Natural killer cell (primary cell): ENCODE measurements at regions not wholly inside any gene's neighbourhood (a gene's known extent, or its start where the extent isn't known, plus 50 kb on each side); places are given as distances from the start of the nearest gene placed in this dataset.
"Not testable (repeated sequence)": the region's sequence is repeated elsewhere in the genome, so short reads cannot be mapped to it uniquely, and the experiment has no call there.

Experiments used
- ATAC-seq, 3 donors: fragments of 150-1000 bp in 2 of 3; fragments of 200-7000 bp in 1 of 3; cut with Tn5 transposase; 1 replicate in 1 of 3; 2 replicates in 2 of 3; pipeline ENCODE4 v1.10.0; 2021; ENCODE audit warnings: mild to moderate bottlenecking in 2 of 3, moderate library complexity in 2 of 3
- DNase-seq, 2 donors: peaks; one replicate each; pipeline versions ENCODE4 v3.0.0 to v3.0.0-alpha.2; 2013 to 2021; ENCODE audit warnings: mixed read lengths in 1 of 2
- H3K27ac ChIP-seq: one replicate; pipeline ENCODE4 v1.5.1; 2013; ENCODE audit warnings: mild to moderate bottlenecking, low read length
- H3K27me3 ChIP-seq: one replicate; pipeline ENCODE4 v1.6.1; 2013; ENCODE audit warnings: low read length; ENCODE audit not compliant: control insufficient read depth, insufficient read depth
- H3K36me3 ChIP-seq: one replicate; pipeline ENCODE4 v1.6.1; 2013; ENCODE audit warnings: low read length; ENCODE audit not compliant: control insufficient read depth, insufficient read depth
- H3K4me1 ChIP-seq: one replicate; pipeline ENCODE4 v1.6.1; 2013; ENCODE audit warnings: low read length; ENCODE audit not compliant: control insufficient read depth, insufficient read depth
- H3K4me3 ChIP-seq: one replicate; pipeline ENCODE4 v1.5.1; 2013; ENCODE audit warnings: low read length
- H3K9me3 ChIP-seq: one replicate; pipeline ENCODE4 v1.6.1; 2013; ENCODE audit warnings: low read length; ENCODE audit not compliant: control insufficient read depth, insufficient read depth
- H3K27ac Mint-ChIP-seq, 2 donors: one replicate each; pipeline ENCODE4 v1.8.0; 2022; ENCODE audit warnings: mild to moderate bottlenecking in 2 of 2, mixed read lengths in 2 of 2, moderate library complexity in 1 of 2
- H3K27me3 Mint-ChIP-seq, 2 donors: one replicate each; pipeline ENCODE4 v1.8.0; 2022; ENCODE audit warnings: low read depth in 2 of 2, mixed read lengths in 2 of 2
- H3K36me3 Mint-ChIP-seq: one replicate; pipeline ENCODE4 v1.8.0; 2022; ENCODE audit warnings: mixed read lengths
- H3K4me1 Mint-ChIP-seq, 2 donors: one replicate each; pipeline ENCODE4 v1.8.0; 2022; ENCODE audit warnings: mixed read lengths in 2 of 2
- H3K4me3 Mint-ChIP-seq: one replicate; pipeline ENCODE4 v1.8.0; 2022; ENCODE audit warnings: mild to moderate bottlenecking, moderate library complexity, mixed read lengths
- H3K9me3 Mint-ChIP-seq, 2 donors: one replicate each; pipeline ENCODE4 v1.8.0; 2022; ENCODE audit warnings: mixed read lengths in 2 of 2
- CTCF ChIP-seq: fragments of 200-600 bp; IDR thresholded peaks from one replicate; pipeline ENCODE4 v1.8.0; 2022; ENCODE audit warnings: antibody characterized with exemption
- WGBS: methylation state at CpG from one replicate; pipeline ENCODE4 v1.1.7; 2013; ENCODE audit warnings: missing lambda C conversion rate; ENCODE audit not compliant: insufficient coverage; 5-methylcytosine and 5-hydroxymethylcytosine counted together
- intact Hi-C: fragments of 100-400 bp; cut with micrococcal nuclease; formaldehyde crosslinking; loops from one replicate; pipeline ENCODE4 v1.14.2; 2022

- H3K9me3 ChIP-seq = no peaks in the 10 kb centered on the region
- H3K4me1 ChIP-seq = no peaks in the 10 kb centered on the region
- intact Hi-C loops = no loop called here
- Mint-ChIP-seq H3K4me3 (no peak overlapping the region), H3K9me3 (no peaks in the 10 kb centered on the region), H3K27ac (no peak overlapping the region), H3K27me3 (peaks cover 6 to 19% of the 10 kb centered on the region in 2 donors), H3K36me3 (no peaks in the 10 kb centered on the region), H3K4me1 (peaks cover 9 to 15% of the 10 kb centered on the region in 2 donors)
- no peak for ATAC-seq
- 100% methylated on average over 2 of the region's 3 CpGs for WGBS
- no peak overlapping the region for H3K27ac ChIP-seq
- H3K27me3 ChIP-seq = no peaks in the 10 kb centered on the region
- DNase-seq = no peak
- H3K36me3 ChIP-seq = no peaks in the 10 kb centered on the region
- no peak for TF ChIP-seq CTCF
- no peak overlapping the region for H3K4me3 ChIP-seq
Observed at GRCh38 chrX:115390078-115390477, 100.6 kb downstream of the LUZP4 start.

GRCh38 chrX:115392031-115392430 is 102.5 kb downstream of the LUZP4 start:
- no peak for ATAC-seq
- no peak for TF ChIP-seq CTCF
- no peak overlapping the region for H3K4me3 ChIP-seq
- H3K9me3 ChIP-seq = no peaks in the 10 kb centered on the region
- Mint-ChIP-seq H3K27me3 (peaks cover 3 to 8% of the 10 kb centered on the region in 2 donors), H3K9me3 (no peaks in the 10 kb centered on the region), H3K4me1 (peaks cover 9 to 15% of the 10 kb centered on the region in 2 donors), H3K27ac (no peak overlapping the region), H3K36me3 (no peaks in the 10 kb centered on the region), H3K4me3 (no peak overlapping the region)
- H3K27ac ChIP-seq = no peak overlapping the region
- H3K36me3 ChIP-seq = no peaks in the 10 kb centered on the region
- intact Hi-C loops = no loop called here
- no peaks in the 10 kb centered on the region for H3K27me3 ChIP-seq
- WGBS = 67% methylated on average over 1 of the region's 2 CpGs
- DNase-seq = no peak
- no peaks in the 10 kb centered on the region for H3K4me1 ChIP-seq

- Histone ChIP-seq H3K36me3 (no peaks in the 10 kb centered on the region), H3K9me3 (no peaks in the 10 kb centered on the region), H3K4me3 (no peak overlapping the region), H3K27ac (no peak overlapping the region), H3K27me3 (no peaks in the 10 kb centered on the region), H3K4me1 (no peaks in the 10 kb centered on the region)
- intact Hi-C loops = no loop called here
- 44% methylated on average over 1 of the region's 1 CpG for WGBS
- no peak for TF ChIP-seq CTCF
- DNase-seq (no peak), ATAC-seq (peak in 1 of 3 donors; percentile 21)
- Mint-ChIP-seq H3K36me3 (no peaks in the 10 kb centered on the region), H3K9me3 (no peaks in the 10 kb centered on the region), H3K4me3 (peak overlapping the region; percentile 32), H3K4me1 (peaks cover 9 to 15% of the 10 kb centered on the region in 2 donors), H3K27me3 (peaks cover 5 to 6% of the 10 kb centered on the region in 2 donors), H3K27ac (peak overlapping the region in 1 of 2 donors; percentile 35)
Observed at GRCh38 chrX:115392871-115393270, 103.4 kb downstream of the LUZP4 start.

GRCh38 chrX:115393271-115393670 is 103.8 kb downstream of the LUZP4 start:
- Mint-ChIP-seq H3K4me1 (peaks cover 9 to 15% of the 10 kb centered on the region in 2 donors), H3K9me3 (no peaks in the 10 kb centered on the region), H3K27me3 (peaks cover 2 to 5% of the 10 kb centered on the region in 2 donors), H3K4me3 (no peak overlapping the region), H3K36me3 (no peaks in the 10 kb centered on the region), H3K27ac (peak overlapping the region in 1 of 2 donors; percentile 35)
- Histone ChIP-seq H3K27me3 (no peaks in the 10 kb centered on the region), H3K36me3 (no peaks in the 10 kb centered on the region), H3K27ac (no peak overlapping the region), H3K9me3 (no peaks in the 10 kb centered on the region), H3K4me1 (no peaks in the 10 kb centered on the region), H3K4me3 (no peak overlapping the region)
- intact Hi-C loops = no loop called here
- ATAC-seq (no peak), DNase-seq (no peak)
- TF ChIP-seq CTCF = no peak
- 100% methylated on average over 1 of the region's 1 CpG for WGBS

- H3K4me1 ChIP-seq, H3K9me3 Mint-ChIP-seq, H3K27me3 Mint-ChIP-seq, H3K9me3 ChIP-seq, H3K4me3 Mint-ChIP-seq, H3K36me3 Mint-ChIP-seq, H3K4me3 ChIP-seq, H3K36me3 ChIP-seq, H3K27ac ChIP-seq, DNase-seq, ATAC-seq, H3K27ac Mint-ChIP-seq, intact Hi-C loops, H3K27me3 ChIP-seq: not testable (repeated sequence)
- WGBS = 100% methylated on average over 3 of the region's 4 CpGs
- peaks cover 9 to 15% of the 10 kb centered on the region in 2 donors for H3K4me1 Mint-ChIP-seq
Observed at GRCh38 chrX:115394806-115395205, 105.3 kb downstream of the LUZP4 start.
